WTC11 (cell line): ENCODE measurements at regions not wholly inside any gene's neighbourhood (a gene's known extent, or its start where the extent isn't known, plus 50 kb on each side); places are given as distances from the start of the nearest gene placed in this dataset.

ENCODE experiments used
- ATAC-seq: fragments of 200-7000 bp; cut with Tn5 transposase; 2 replicates; pipeline ENCODE4 v1.10.0; 2021; ENCODE audit warnings: mild to moderate bottlenecking, moderate library complexity
- CTCF ChIA-PET: fragments of 300-600 bp; sonication (Branson Sonifier 250); formaldehyde crosslinking; loops from one replicate; lab custom pipeline; 2021; ENCODE audit warnings: antibody characterized with exemption; lab: Charles Lee
- POLR2A ChIA-PET: fragments of 350-600 bp; sonication (Branson Sonifier 250); formaldehyde crosslinking; loops from one replicate; lab custom pipeline; 2021; ENCODE audit warnings: antibody characterized with exemption; lab: Charles Lee
- DNase-seq: peaks from one replicate; pipeline ENCODE4 v3.0.0; 2021; ENCODE audit warnings: low spot score
- H3K27ac Mint-ChIP-seq: 2 replicates; pipeline ENCODE4 v1.8.0; 2021; ENCODE audit warnings: mixed read lengths
- H3K27me3 Mint-ChIP-seq: 2 replicates; pipeline ENCODE4 v1.8.0; 2021; ENCODE audit warnings: low read depth, mild to moderate bottlenecking, moderate library complexity, mixed read lengths
- H3K36me3 Mint-ChIP-seq: 2 replicates; pipeline ENCODE4 v1.8.0; 2021; ENCODE audit warnings: mixed read lengths
- H3K4me1 Mint-ChIP-seq: 2 replicates; pipeline ENCODE4 v1.8.0; 2022; ENCODE audit warnings: mixed read lengths
- H3K4me3 Mint-ChIP-seq: 2 replicates; pipeline ENCODE4 v1.8.0; 2021; ENCODE audit warnings: mild to moderate bottlenecking, moderate library complexity, mixed read lengths
- H3K9me3 Mint-ChIP-seq: 2 replicates; pipeline ENCODE4 v1.8.0; 2021; ENCODE audit warnings: mixed read lengths
- CREM ChIP-seq: sonication (generic); formaldehyde crosslinking; IDR thresholded peaks from 2 replicates; pipeline ENCODE4 v1.8.1; 2022; ENCODE audit warnings: mild to moderate bottlenecking, missing genetic modification reagents, moderate library complexity
- E2F1 ChIP-seq: sonication (generic); formaldehyde crosslinking; IDR thresholded peaks from 2 replicates; pipeline ENCODE4 v1.8.0; 2022; ENCODE audit warnings: mild to moderate bottlenecking, missing genetic modification reagents
- EMX1 ChIP-seq: fragments of 250-450 bp; sonication (Bioruptor Pico); IDR thresholded peaks from 2 replicates; pipeline ENCODE4 v1.8.0; 2021; ENCODE audit warnings: mild to moderate bottlenecking
- ERG ChIP-seq: fragments of 250-450 bp; sonication (Bioruptor Pico); IDR thresholded peaks from 2 replicates; pipeline ENCODE4 v1.8.0; 2021; ENCODE audit warnings: mild to moderate bottlenecking
- ESRRA ChIP-seq: sonication (generic); formaldehyde crosslinking; IDR thresholded peaks from 2 replicates; pipeline ENCODE4 v1.8.1; 2022; ENCODE audit warnings: mild to moderate bottlenecking, missing genetic modification reagents, borderline replicate concordance
- GABPB1 ChIP-seq: sonication (generic); formaldehyde crosslinking; IDR thresholded peaks from 2 replicates; pipeline ENCODE4 v1.8.1; 2023; ENCODE audit warnings: mild to moderate bottlenecking, missing genetic modification reagents
- IRF2 ChIP-seq: sonication (generic); formaldehyde crosslinking; IDR thresholded peaks from 2 replicates; pipeline ENCODE4 v1.8.0; 2022; ENCODE audit warnings: low read depth, missing genetic modification reagents, borderline replicate concordance
- KAT7 ChIP-seq: sonication (generic); formaldehyde crosslinking; IDR thresholded peaks from 2 replicates; pipeline ENCODE4 v1.8.1; 2023; ENCODE audit warnings: missing genetic modification reagents, mild to moderate bottlenecking, borderline replicate concordance
- OVOL2 ChIP-seq: fragments of 250-450 bp; sonication (Bioruptor Pico); IDR thresholded peaks from 2 replicates; pipeline ENCODE4 v1.9.0; 2021; ENCODE audit warnings: mild to moderate bottlenecking, borderline replicate concordance
- PRDM15 ChIP-seq: sonication (generic); formaldehyde crosslinking; IDR thresholded peaks from 2 replicates; pipeline ENCODE4 v1.8.0; 2022; ENCODE audit warnings: missing genetic modification reagents
- RELA ChIP-seq: sonication (generic); formaldehyde crosslinking; IDR thresholded peaks from 2 replicates; pipeline ENCODE4 v1.8.1; 2022; ENCODE audit warnings: missing genetic modification reagents, mild to moderate bottlenecking, borderline replicate concordance
- SMAD4 ChIP-seq: sonication (generic); formaldehyde crosslinking; IDR thresholded peaks from 2 replicates; pipeline ENCODE4 v1.8.0; 2022; ENCODE audit warnings: mild to moderate bottlenecking, missing genetic modification reagents
- TEAD1 ChIP-seq: sonication (generic); formaldehyde crosslinking; IDR thresholded peaks from 2 replicates; pipeline ENCODE4 v1.8.0; 2022; ENCODE audit warnings: mild to moderate bottlenecking, missing genetic modification reagents
- ZBTB21 ChIP-seq: sonication (generic); formaldehyde crosslinking; IDR thresholded peaks from 2 replicates; pipeline ENCODE4 v1.8.1; 2023; ENCODE audit warnings: mild to moderate bottlenecking, missing genetic modification reagents, borderline replicate concordance
- ZNF232 ChIP-seq: sonication (generic); formaldehyde crosslinking; IDR thresholded peaks from 2 replicates; pipeline ENCODE4 v1.8.0; 2022; ENCODE audit warnings: mild to moderate bottlenecking, missing genetic modification reagents
- ZNF263 ChIP-seq: sonication (generic); formaldehyde crosslinking; IDR thresholded peaks from 2 replicates; pipeline ENCODE4 v1.8.1; 2022; ENCODE audit warnings: low read depth, mild to moderate bottlenecking, moderate library complexity, missing genetic modification reagents

- no peaks in the 10 kb centered on the region for H3K9me3 Mint-ChIP-seq
- H3K27me3 Mint-ChIP-seq = no peaks in the 10 kb centered on the region
- ChIA-PET POLR2A (no interaction called here), CTCF (interaction anchor here (0.5 kb wide), 1 partner anchor 34 kb away, joined by 3 read pairs; no protein-coding TSS in a partner anchor)
- H3K4me3 Mint-ChIP-seq = no peak overlapping the region
- no peaks in the 10 kb centered on the region for H3K36me3 Mint-ChIP-seq
- no peak overlapping the region for H3K27ac Mint-ChIP-seq
- no peaks in the 10 kb centered on the region for H3K4me1 Mint-ChIP-seq
- DNase-seq (no peak), ATAC-seq (no peak)
- no peak for TF ChIP-seq PRDM15 (CRISPR knock-in tag)
- TF ChIP-seq ERG = no peak
- no peak for TF ChIP-seq E2F1 (CRISPR knock-in tag)
- TF ChIP-seq SMAD4 (CRISPR knock-in tag) = no peak
- TF ChIP-seq ZNF263 (CRISPR knock-in tag) = no peak
- TF ChIP-seq KAT7 = no peak
- TF ChIP-seq OVOL2 (CRISPR knock-in tag) = no peak
- no peak for TF ChIP-seq GABPB1 (CRISPR knock-in tag)
- no peak for TF ChIP-seq IRF2 (CRISPR knock-in tag)
- no peak for TF ChIP-seq TEAD1
- no peak for TF ChIP-seq CREM (CRISPR knock-in tag)
- no peak for TF ChIP-seq ESRRA
- TF ChIP-seq ZBTB21 (CRISPR knock-in tag) = no peak
Measured at GRCh38 chr22:47629791-47630655, 867.6 kb downstream of the TBC1D22A start.

GRCh38 chr22:47629273-47629711, 866.8 kb downstream of the TBC1D22A start:
- H3K36me3 Mint-ChIP-seq = no peaks in the 10 kb centered on the region
- H3K9me3 Mint-ChIP-seq = no peaks in the 10 kb centered on the region
- DNase-seq = no peak
- H3K4me3 Mint-ChIP-seq = no peak overlapping the region
- ChIA-PET POLR2A (no interaction called here), CTCF (interaction anchor here (0.5 kb wide), 1 partner anchor 33 kb away, joined by 3 read pairs; no protein-coding TSS in a partner anchor)
- no peak for ATAC-seq
- TF ChIP-seq RELA (CRISPR knock-in tag) = no peak
- TF ChIP-seq ESRRA = no peak
- no peak for TF ChIP-seq ZNF232 (CRISPR knock-in tag)
- no peak for TF ChIP-seq EMX1 (CRISPR knock-in tag)
- TF ChIP-seq, all 79 proteins: peak for 0
- Mint-ChIP-seq H3K27me3 (no peaks in the 10 kb centered on the region), H3K4me1 (no peaks in the 10 kb centered on the region), H3K27ac (no peak overlapping the region)
